Stimulated activated CD8-positive, alpha-beta memory T cell treated with anti-CD3 and anti-CD28 coated beads, Interleukin-12 subunit alpha, Interleukin-12 subunit beta, amount 100 ng/mL, for 24 hours (primary cell): ENCODE measurements at regions not wholly inside any gene's neighbourhood (a gene's known extent, or its start where the extent isn't known, plus 50 kb on each side); places are given as distances from the start of the nearest gene placed in this dataset.

Source experiments
- DNase-seq: peaks from one replicate; pipeline ENCODE4 v3.0.0-alpha.2; 2020; ENCODE audit errors: extremely low read depth

- no peak for DNase-seq
Measured at GRCh38 chr2:60603533-60604190, 50.2 kb upstream of the BCL11A start.

GRCh38 chr2:60604486-60605064, 51.1 kb upstream of the BCL11A start:
- no peak for DNase-seq

- no peak for DNase-seq
Measured at GRCh38 chr2:60605866-60606265, 52.4 kb upstream of the BCL11A start.

DNA sequence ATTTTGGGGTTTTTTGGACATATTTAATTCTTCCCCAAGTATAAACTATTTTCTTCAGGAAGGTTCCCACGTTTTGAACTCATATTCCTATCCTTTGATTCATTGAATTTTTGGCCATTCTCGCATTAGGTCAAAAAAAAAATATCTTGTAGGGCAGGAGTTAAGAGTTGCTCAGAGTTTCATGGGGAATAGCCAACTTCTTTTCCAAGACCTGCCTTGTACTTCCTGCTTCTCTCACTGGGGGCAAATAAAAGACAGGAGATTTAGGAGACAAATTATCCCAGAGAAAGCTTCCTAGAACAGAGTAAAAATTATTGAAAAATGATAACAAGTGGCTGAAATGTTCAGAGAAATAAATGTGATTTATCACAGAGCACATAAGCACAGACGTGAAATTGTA, 55.2 kb upstream of the BCL11A start:
- DNase-seq = no peak

- DNase-seq = no peak
Measured at GRCh38 chr2:60612033-60612432, 58.6 kb upstream of the BCL11A start.

GRCh38 chr2:60614319-60614718, 60.9 kb upstream of the BCL11A start:
- no peak for DNase-seq

DNA sequence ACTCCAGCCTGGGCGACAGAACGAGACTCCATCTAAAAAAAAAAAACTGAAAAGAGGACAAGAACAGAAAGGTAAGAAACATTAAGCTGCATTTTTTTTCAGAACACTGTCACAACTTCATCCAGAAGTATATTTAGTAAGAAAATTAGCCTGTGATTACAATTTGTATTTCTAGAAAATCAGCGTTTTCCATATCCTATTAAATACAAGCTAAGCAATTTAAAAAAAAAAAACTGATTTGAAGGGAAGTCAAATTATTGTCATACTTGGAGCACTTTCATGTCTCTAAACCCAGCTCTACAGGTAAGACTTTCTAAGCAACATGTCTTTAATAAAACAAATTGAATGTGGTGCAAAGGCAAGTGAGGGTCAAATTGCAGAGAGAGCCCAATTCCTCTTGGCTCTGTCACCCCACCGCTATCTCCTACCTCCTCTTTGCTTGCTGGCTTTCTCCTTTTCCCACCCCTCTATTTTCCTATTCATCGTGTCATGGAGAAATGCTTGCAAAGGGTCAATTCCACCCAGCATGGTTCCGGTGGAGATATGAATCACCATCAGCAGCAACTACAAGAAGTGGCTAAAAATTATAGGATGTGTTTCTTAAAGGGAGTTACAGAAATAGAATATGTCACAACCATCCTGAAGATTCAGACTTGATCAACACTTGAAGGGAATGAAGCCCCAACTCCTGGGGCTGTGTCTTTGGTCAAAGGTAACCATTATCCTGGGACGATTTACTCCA, 68.4 kb upstream of the BCL11A start:
- no peak for DNase-seq

GRCh38 chr2:60623040-60623439, 69.6 kb upstream of the BCL11A start:
- no peak for DNase-seq

- no peak for DNase-seq
Measured at GRCh38 chr2:60627412-60627811, 74.0 kb upstream of the BCL11A start.

- DNase-seq = no peak
Measured at GRCh38 chr2:60628026-60628425, 74.6 kb upstream of the BCL11A start.

GRCh38 chr2:60628615-60629304, 75.3 kb upstream of the BCL11A start:
- no peak for DNase-seq

GRCh38 chr2:60629305-60629662, 75.8 kb upstream of the BCL11A start:
- DNase-seq = no peak

- no peak for DNase-seq
Measured at GRCh38 chr2:60629801-60630385, 76.4 kb upstream of the BCL11A start.

DNA sequence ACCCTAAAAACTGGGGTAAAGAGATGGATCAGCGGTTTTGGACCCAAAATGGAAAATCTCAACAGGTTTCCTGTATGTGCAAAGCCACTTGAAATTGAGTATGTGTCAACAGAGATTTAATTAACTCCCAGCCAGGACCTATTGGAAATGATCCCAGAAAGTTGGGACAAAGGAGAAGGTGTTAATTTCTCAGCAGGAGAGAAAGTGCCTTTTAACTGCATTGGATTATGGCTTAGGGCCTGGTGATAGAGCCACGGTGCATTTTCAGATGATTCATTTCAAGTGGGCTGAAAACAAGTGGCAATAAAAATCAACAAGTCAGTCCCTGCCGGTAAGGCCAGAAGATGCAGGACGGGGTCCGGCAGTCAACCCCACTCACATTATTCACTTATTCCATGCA, 80.2 kb upstream of the BCL11A start:
- no peak for DNase-seq

- DNase-seq = no peak
Measured at GRCh38 chr2:60634438-60634837, 81.0 kb upstream of the BCL11A start.

DNA sequence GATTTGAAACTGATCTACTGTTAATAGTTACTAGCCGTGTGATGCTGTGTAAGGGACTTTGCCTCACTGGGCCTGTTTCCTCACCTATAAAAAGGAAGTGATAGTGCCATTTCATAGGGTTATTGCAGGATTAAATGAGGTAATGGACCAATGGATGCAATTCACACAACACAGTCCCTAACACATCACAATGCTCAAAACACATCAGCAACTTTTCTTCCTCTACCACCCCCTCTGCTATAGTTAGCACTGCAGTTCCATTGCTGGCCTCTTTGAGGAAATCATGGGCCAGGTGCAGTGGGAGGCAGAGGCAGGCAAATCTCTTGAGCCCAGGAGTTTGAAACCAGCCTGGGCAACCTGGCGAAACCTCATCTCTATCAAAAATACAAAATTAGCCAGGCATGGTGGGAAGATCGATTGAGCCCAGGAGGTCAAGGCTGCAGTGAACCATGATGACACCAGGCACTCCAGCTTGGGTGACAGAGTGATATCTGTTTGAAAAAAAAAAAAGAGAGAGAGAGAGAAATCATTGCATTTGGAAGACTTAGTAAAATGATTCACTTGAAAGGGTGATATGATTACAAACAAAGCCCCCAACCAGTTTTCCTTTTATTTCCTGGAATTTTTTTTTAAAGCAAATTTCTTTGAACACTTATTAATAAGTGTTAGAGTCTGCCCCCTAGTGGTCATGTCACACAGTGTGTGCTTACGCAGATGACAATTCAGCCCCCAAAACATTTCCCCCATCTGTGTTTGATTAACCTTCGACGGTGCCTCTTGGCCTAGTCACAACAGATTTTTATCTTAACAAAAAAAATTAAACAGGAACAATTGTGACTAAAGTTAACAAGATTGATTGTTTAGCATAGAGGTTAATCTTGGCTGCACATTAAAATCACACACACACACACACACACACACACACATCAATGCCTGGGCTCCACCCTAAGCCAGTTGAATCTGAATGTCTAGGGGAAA, 88.6 kb upstream of the BCL11A start:
- no peak for DNase-seq

DNA sequence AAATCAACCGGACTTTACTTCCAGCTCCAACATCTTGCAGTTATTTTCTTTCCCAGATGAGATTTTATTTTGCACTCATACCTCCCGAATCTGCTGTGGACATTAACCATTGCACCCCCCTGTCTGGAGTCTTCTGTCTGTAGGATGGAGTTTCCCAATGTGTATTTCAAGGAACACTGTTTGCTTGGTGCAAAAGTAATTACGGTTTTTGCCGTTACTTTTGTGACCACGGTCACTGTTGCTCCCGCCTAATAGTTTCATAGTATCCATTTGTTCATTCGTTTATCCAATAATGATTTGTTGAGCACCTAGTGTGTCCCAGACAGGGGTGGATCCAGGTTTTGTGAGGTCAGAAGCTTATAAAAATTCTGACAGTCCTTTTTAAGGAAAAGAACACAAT, 90.3 kb upstream of the BCL11A start:
- DNase-seq = no peak

GRCh38 chr2:60644951-60645350, 91.5 kb upstream of the BCL11A start:
- no peak for DNase-seq

GRCh38 chr2:60648191-60648590, 94.7 kb upstream of the BCL11A start:
- DNase-seq = no peak

DNA sequence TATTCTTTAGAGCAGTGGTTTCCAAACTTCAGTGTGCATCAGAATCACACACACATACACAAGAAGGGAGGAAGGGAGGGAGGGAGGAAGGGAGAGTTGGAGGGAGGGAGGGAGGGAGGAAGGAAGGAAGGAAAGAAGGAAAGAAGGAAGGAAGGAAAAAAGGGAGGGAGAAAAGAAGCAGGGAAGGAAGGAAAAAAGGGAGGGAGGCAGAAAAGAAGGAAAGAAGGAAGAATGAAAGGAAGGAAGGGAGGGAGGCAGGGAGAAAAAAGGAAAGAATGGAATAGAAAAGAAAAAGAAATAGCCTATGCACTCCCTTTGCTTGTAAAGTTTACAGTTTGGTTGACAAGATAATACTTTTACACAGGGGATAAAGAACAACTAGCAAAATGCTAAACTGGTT, 96.3 kb upstream of the BCL11A start:
- DNase-seq = no peak

GRCh38 chr2:60652832-60653340, 99.4 kb upstream of the BCL11A start:
- DNase-seq = no peak
